Muscle layer of duodenum (tissue), 2 donors: ENCODE measurements at regions not wholly inside any gene's neighbourhood (a gene's known extent, or its start where the extent isn't known, plus 50 kb on each side); places are given as distances from the start of the nearest gene placed in this dataset.

Source experiments
- H3K27ac ChIP-seq: one replicate; pipeline ENCODE4 v1.7.0; 2013; ENCODE audit warnings: mild to moderate bottlenecking, low read length
- H3K27me3 ChIP-seq: one replicate; pipeline ENCODE4 v1.7.0; 2013; ENCODE audit warnings: low read depth, mild to moderate bottlenecking, control low read depth, low read length
- H3K36me3 ChIP-seq, 2 donors: one replicate each; pipeline ENCODE4 v1.7.0; 2013; ENCODE audit warnings: low read length in 2 of 2, control low read depth in 1 of 2, mild to moderate bottlenecking in 1 of 2; ENCODE audit not compliant: insufficient read depth in 2 of 2, control insufficient read depth in 1 of 2
- H3K4me1 ChIP-seq, 2 donors: one replicate each; pipeline ENCODE4 v1.7.0; 2013; ENCODE audit warnings: low read length in 2 of 2, mild to moderate bottlenecking in 2 of 2, control low read depth in 1 of 2, moderate library complexity in 1 of 2; ENCODE audit not compliant: insufficient read depth in 2 of 2, control insufficient read depth in 1 of 2
- H3K4me3 ChIP-seq, 2 donors: one replicate each; pipeline ENCODE4 v1.7.0; 2013; ENCODE audit warnings: low read length in 2 of 2, low read depth in 1 of 2, mild to moderate bottlenecking in 1 of 2
- H3K9me3 ChIP-seq, 2 donors: one replicate each; pipeline ENCODE4 v1.7.0; 2013; ENCODE audit warnings: low read length in 2 of 2, control low read depth in 1 of 2, mild to moderate bottlenecking in 1 of 2; ENCODE audit not compliant: control insufficient read depth in 1 of 2
- donor health status: healthy.

DNA sequence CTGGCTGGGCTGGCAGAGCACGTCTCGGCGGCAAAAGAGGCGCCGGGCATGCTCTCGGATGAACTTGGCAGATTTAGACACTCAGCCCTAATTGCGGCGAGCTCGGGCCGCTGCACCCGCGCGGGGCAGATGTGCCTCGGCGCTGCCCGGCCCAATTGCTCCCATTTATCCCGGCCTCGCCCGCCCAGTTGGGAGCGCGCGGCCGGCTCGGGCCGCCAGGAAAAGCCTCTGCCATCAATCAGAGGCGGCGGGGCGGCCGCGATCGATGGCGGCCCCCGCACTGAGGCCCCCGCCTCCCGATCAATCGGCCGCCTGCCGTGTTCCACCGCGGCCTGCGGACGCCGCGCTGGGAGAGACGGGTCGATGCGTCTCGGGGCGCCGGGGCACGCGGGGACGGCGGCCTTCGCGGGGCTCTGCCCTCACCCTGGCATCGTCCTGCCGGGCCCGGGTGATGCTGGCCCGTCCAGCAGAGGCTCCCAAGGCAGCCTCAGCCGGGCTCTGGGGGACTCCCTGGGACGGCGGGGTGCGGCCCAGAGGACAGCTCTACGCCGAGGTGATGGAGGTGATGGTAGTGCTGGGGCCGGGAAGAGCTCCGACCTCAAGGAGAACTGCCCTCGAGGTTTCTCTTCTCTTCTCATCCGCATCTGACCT is 200.9 kb upstream of the N4BP1 start:
- peaks cover 14% of the 10 kb centered on the region for H3K27me3 ChIP-seq
- no peak overlapping the region for H3K27ac ChIP-seq
- H3K4me3 ChIP-seq, result peak overlapping the region in 1 of 2 donors; percentile 55
- H3K4me1 ChIP-seq, result peaks cover 0 to 11% of the 10 kb centered on the region in 2 donors
- H3K36me3 ChIP-seq, result no peaks in the 10 kb centered on the region
- H3K9me3 ChIP-seq, result no peaks in the 10 kb centered on the region

DNA sequence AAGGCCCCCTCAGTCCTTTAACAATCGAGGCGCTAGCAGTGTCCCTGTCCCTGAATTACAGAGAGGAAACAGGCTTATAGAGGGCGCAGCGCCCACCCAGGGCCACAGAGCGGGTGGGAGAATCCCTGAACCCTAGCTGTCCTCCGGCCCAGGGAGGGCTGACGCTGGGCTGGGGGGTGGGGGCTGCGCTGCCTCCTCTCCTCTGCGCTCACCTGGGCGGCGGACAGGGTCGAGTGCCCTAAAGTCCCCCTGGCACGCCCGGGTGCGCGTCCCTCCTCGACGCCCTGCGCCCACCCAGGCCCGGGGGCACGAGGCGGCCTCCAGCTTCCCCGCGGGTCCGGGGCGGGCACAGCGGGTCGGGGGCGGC is 200.4 kb upstream of the N4BP1 start:
- H3K4me3 ChIP-seq, result peak overlapping the region in 1 of 2 donors; percentile 55
- peaks cover 0 to 11% of the 10 kb centered on the region in 2 donors for H3K4me1 ChIP-seq
- no peaks in the 10 kb centered on the region for H3K9me3 ChIP-seq
- no peaks in the 10 kb centered on the region for H3K36me3 ChIP-seq
- H3K27ac ChIP-seq, result no peak overlapping the region
- peaks cover 14% of the 10 kb centered on the region for H3K27me3 ChIP-seq

DNA sequence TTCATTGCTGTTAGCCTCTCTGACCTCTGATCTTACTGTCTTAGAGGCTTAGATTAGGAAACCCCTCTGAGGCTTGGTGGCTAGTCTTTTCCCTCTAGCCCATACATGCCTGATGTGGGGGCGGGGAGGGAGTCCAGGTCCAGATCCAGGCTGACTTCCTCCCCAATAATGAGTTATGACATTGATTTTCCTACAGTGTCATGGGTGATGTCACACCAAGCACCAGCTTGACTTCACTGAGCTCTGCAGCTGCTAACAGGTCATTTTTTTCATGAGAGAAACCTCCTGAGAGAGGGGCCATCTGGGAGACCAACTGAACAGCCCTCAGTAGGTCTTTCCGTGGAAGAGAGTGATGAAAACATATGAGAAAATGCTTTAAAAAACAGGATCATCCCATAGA is 180.2 kb upstream of the N4BP1 start:
- no peak overlapping the region for H3K27ac ChIP-seq
- no peak overlapping the region for H3K4me3 ChIP-seq
- no peaks in the 10 kb centered on the region for H3K27me3 ChIP-seq
- no peaks in the 10 kb centered on the region for H3K36me3 ChIP-seq
- no peaks in the 10 kb centered on the region for H3K4me1 ChIP-seq
- H3K9me3 ChIP-seq, result peaks cover 0 to 7% of the 10 kb centered on the region in 2 donors

DNA sequence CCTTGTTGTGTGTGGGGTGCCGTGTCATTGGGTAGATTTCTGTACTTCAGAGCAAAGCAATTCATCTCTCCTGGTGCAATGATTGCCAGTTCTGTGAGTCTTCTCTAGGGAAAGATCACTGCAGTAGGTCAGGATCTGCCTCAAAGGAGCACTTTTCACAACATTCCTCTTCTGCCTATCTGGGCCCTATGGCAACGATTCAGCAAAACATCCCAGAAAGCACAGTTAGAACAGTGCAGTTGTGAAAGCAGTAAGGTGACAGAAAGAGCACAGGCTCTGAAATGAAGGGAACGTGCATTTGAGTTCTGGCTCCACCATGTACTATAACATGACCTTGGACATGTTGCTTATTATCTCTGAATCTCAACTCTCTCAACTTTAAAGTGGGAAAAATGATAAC is 178.5 kb upstream of the N4BP1 start:
- H3K4me1 ChIP-seq, result no peaks in the 10 kb centered on the region
- H3K27me3 ChIP-seq, result no peaks in the 10 kb centered on the region
- no peak overlapping the region for H3K4me3 ChIP-seq
- H3K36me3 ChIP-seq, result no peaks in the 10 kb centered on the region
- H3K27ac ChIP-seq, result no peak overlapping the region
- H3K9me3 ChIP-seq, result peaks cover 0 to 8% of the 10 kb centered on the region in 2 donors

DNA sequence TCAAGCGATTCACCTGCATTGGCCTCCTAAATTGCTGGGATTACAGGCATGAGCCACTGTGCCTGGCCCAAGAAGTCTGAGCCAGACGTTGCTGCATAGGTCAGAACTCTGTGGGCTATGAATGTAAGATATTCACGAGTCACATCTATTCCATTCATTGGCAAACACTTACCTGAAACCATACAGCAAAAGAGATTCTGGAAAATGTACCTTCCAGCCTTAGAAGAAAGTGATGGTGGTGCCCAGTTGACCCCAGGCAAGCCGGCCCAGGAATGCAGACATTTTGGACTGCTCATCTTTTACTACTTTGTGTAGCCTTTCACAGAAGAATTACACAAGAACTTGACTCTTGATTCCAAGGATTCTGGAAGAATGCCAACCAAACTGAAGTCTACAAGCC is 135.6 kb upstream of the N4BP1 start:
- no peaks in the 10 kb centered on the region for H3K36me3 ChIP-seq
- H3K4me1 ChIP-seq, result no peaks in the 10 kb centered on the region
- H3K27ac ChIP-seq, result no peak overlapping the region
- H3K27me3 ChIP-seq, result no peaks in the 10 kb centered on the region
- peaks cover 0 to 13% of the 10 kb centered on the region in 2 donors for H3K9me3 ChIP-seq
- H3K4me3 ChIP-seq, result no peak overlapping the region

DNA sequence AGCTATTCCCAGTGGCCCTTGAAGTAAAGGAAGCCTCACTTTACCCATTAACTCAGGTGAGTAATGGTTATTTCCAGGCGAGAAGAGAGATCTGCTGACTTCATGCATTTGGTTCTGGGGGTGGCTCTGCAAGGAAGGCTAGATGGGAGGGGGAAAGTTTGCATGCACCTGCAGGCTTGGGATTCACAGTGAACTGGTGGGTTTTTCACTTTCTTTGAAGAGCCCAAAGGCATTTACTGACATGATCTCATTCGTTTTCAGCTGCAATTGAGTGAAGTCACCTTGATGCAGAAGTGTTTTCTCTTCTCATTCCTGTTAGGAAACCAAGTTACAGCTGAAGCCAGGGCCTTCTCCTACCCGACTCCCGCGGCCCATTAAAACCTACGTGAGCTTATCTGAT is 131.0 kb upstream of the N4BP1 start:
- H3K27ac ChIP-seq, result no peak overlapping the region
- H3K36me3 ChIP-seq, result no peaks in the 10 kb centered on the region
- H3K9me3 ChIP-seq, result peaks cover 0 to 13% of the 10 kb centered on the region in 2 donors
- H3K4me1 ChIP-seq, result no peaks in the 10 kb centered on the region
- no peaks in the 10 kb centered on the region for H3K27me3 ChIP-seq
- H3K4me3 ChIP-seq, result no peak overlapping the region

DNA sequence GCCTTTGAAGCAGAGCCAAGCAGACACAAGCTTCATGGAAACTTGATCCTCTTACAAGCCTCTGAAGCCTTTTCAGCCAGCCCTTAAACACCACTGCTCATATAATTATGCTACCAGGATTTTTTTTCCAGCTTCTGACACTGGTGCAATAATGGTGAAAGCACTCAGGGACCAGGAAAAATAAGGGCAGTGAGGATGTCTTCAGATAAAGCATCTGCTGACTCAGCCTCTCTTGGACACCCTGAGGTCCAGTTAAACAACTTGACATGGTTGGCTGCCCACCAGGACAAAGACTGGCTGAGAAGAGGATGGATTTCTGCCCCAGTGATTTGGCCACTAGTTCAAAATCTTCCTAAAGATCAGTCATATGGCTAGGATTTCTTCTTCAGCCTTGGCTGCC is 124.2 kb upstream of the N4BP1 start:
- no peaks in the 10 kb centered on the region for H3K27me3 ChIP-seq
- H3K27ac ChIP-seq, result no peak overlapping the region
- no peak overlapping the region for H3K4me3 ChIP-seq
- no peaks in the 10 kb centered on the region for H3K4me1 ChIP-seq
- no peaks in the 10 kb centered on the region for H3K36me3 ChIP-seq
- no peaks in the 10 kb centered on the region for H3K9me3 ChIP-seq

DNA sequence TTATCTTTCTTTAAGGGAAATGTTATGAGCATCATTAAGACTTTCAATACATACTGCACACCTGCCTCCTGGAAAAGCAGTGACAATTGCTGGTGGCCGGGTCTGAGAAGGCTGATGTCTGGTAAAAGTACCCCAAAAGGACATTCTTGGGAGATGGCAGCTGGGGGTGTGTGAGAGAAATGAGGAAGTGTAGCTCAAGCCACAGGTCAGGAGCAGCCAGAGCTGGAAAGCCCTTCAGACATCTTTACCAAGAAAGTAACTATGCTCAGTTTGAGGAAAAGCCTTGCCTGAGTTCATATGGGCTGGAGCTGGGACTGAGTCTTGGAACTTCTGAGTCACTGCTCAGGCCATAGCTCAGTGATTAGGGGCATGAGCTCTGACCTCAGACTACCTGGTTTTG is 94.7 kb upstream of the N4BP1 start:
- Histone ChIP-seq H3K36me3 (no peaks in the 10 kb centered on the region), H3K4me3 (no peak overlapping the region), H3K4me1 (no peaks in the 10 kb centered on the region), H3K9me3 (peaks cover 0 to 5% of the 10 kb centered on the region in 2 donors), H3K27ac (no peak overlapping the region), H3K27me3 (no peaks in the 10 kb centered on the region)

DNA sequence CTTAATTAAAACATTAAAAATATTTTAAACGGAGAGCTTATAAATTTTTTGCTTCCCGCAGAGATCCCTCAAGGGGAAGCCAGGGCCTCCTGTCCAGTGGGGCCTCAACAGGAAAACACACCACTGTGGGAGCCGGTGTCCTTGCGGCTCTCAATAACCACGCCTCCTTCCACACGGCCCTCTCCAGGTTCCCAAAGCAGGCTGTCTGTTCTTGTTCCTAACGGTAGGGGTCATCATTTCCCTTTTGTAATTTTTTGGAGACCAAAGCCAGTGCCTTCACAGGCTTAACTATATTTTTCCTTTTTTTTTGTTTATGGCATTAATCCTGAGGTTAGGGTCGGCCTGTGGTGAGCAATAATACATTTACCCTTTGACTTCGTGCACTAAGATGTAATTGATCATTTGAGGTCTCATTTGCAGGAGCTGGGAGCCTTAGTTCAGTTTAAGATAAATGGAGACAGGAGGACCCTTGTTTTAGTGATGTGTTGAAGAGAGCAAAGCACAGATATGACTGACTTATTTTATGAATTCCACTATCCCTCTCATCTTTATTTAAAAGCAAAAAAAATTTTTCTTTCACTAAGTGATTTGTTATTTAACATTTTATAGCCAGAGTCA is 77.5 kb upstream of the N4BP1 start:
- Histone ChIP-seq H3K9me3 (no peaks in the 10 kb centered on the region), H3K27ac (no peak overlapping the region), H3K27me3 (no peaks in the 10 kb centered on the region), H3K4me1 (no peaks in the 10 kb centered on the region), H3K4me3 (no peak overlapping the region), H3K36me3 (no peaks in the 10 kb centered on the region)

DNA sequence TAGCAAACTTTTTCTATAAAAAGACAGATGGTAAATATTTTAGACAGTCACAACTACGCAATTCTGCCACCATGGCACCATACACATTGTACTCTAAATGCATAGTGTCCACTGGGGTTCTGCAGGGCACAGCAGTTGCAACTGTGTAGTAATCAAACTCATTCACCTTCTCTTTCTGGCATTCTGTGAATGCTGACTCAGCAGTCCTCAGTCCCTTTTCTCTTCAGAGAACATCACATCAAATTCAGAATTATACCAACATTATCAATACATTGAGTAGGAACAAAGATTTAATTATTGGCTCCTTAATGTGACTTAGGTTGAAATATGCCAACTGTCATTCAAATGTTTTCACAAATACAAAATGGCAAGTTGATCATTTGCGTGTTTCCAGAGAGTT is 74.2 kb upstream of the N4BP1 start:
- Histone ChIP-seq H3K27ac (no peak overlapping the region), H3K36me3 (no peaks in the 10 kb centered on the region), H3K27me3 (no peaks in the 10 kb centered on the region), H3K4me1 (no peaks in the 10 kb centered on the region), H3K9me3 (no peaks in the 10 kb centered on the region), H3K4me3 (no peak overlapping the region)

DNA sequence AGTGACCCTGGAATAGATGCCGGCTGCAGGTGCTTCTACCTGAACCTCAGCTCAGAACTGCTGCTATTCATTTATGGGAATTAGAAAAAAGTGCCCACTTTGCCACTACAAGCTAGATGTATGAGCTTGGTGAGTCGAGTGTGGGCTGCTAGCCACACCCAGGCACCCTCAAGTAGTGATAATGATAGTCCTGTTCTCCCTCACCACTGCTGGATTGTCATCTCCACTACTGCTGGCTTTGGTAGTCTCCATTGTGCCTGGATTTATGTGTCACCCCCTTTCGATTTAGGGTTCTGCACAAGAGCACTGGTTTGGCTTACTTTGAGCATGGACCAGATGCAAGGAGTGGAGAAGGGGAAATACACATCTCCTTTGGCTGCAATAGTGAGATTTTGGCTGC is 73.0 kb upstream of the N4BP1 start:
- Histone ChIP-seq H3K4me1 (no peaks in the 10 kb centered on the region), H3K27ac (no peak overlapping the region), H3K9me3 (no peaks in the 10 kb centered on the region), H3K4me3 (no peak overlapping the region), H3K27me3 (no peaks in the 10 kb centered on the region), H3K36me3 (no peaks in the 10 kb centered on the region)

DNA sequence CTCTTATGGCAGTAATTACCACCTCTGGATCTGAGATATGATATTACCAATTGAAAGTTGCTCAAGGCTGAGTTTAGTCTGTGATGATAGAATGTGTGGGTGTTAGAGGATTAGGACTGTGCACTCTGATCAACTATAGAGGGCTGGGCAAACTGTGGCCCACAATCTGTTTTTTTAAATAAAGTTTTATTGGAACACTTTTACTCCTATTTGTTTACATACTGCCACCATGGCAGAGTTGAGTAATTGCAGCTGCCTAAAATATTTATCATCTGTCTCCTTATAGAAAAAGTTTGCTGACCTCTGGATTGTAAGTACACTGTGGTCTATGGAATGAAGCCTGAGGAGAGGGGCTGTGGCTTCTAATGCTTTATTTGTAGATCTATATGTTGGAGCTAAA is 71.5 kb upstream of the N4BP1 start:
- Histone ChIP-seq H3K27ac (no peak overlapping the region), H3K4me3 (no peak overlapping the region), H3K4me1 (no peaks in the 10 kb centered on the region), H3K36me3 (no peaks in the 10 kb centered on the region), H3K27me3 (no peaks in the 10 kb centered on the region), H3K9me3 (no peaks in the 10 kb centered on the region)
